ENCODE measurements at regions not wholly inside any gene's neighbourhood (a gene's known extent, or its start where the extent isn't known, plus 50 kb on each side); places are given as distances from the start of the nearest gene placed in this dataset.

- Histone ChIP-seq H3K27me3 (no peaks in the 10 kb centered on the region), H3K4me3 (no peak overlapping the region), H3K9me3 (no peaks in the 10 kb centered on the region), H3K36me3 (no peaks in the 10 kb centered on the region), H3K27ac (no peak overlapping the region), H3K4me1 (no peaks in the 10 kb centered on the region)
- no peak for DNase-seq
- whole genome bisulfite sequencing, 5 donors, result 69 to 75% (median 73%) methylated on average over 2 of the region's 2 CpGs
- intact Hi-C loops (cut with DNase I; ENCODE audit: low total_unique reads), result no loop called here
- TF ChIP-seq POLR2A (IDR thresholded peaks at IDR 0.05), result no peak
- TF ChIP-seq, protein P1, sequence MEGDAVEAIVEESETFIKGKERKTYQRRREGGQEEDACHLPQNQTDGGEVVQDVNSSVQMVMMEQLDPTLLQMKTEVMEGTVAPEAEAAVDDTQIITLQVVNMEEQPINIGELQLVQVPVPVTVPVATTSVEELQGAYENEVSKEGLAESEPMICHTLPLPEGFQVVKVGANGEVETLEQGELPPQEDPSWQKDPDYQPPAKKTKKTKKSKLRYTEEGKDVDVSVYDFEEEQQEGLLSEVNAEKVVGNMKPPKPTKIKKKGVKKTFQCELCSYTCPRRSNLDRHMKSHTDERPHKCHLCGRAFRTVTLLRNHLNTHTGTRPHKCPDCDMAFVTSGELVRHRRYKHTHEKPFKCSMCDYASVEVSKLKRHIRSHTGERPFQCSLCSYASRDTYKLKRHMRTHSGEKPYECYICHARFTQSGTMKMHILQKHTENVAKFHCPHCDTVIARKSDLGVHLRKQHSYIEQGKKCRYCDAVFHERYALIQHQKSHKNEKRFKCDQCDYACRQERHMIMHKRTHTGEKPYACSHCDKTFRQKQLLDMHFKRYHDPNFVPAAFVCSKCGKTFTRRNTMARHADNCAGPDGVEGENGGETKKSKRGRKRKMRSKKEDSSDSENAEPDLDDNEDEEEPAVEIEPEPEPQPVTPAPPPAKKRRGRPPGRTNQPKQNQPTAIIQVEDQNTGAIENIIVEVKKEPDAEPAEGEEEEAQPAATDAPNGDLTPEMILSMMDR (IDR thresholded peaks at IDR 0.05), result no peak
- no peak for TF ChIP-seq EP300 (IDR thresholded peaks at IDR 0.05)
- TF ChIP-seq POLR2AphosphoS5 (IDR thresholded peaks at IDR 0.05), result no peak
Observed at GRCh38 chr10:35797187-35797586, 155.1 kb upstream of the FZD8 start.

DNA sequence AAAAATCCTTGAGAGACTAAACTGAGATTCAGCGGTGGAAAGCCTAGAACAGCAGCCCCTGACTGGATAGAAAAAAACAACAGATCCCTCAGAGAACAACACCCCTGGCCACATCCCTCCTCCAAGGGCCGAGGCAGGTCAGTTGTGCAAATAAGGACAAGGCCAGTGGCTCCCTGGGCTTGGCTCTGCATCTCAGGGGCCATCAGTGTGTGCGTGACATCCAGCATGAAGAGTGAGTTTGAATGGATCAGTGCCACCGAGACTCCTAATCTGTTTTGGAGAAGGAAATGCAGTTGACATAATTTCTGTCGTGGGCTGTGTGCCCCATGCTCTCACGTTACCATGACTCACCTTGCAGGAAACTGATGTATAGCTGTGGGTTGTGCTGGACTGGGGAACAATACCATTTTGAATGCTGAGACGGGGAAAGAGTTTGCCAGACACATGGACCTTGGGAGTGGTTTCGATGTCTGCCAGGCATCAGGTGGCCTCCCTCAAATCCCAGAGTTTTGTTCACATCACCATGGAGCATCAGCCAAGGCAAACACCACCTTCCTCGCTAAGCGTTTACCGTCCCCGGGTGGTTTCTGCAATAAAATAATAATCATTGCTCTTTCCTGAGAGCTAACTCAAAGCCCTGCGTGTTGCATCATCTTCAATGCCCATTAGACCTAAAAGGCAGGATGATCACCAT, 153.2 kb upstream of the FZD8 start:
- Histone ChIP-seq H3K27me3 (no peaks in the 10 kb centered on the region), H3K4me3 (no peak overlapping the region), H3K4me1 (no peaks in the 10 kb centered on the region), H3K36me3 (no peaks in the 10 kb centered on the region), H3K9me3 (no peaks in the 10 kb centered on the region), H3K27ac (no peak overlapping the region)
- 55 to 70% (median 59%) methylated on average over 13 of the region's 13 CpGs for WGBS, 5 donors
- DNase-seq, result no peak
- TF ChIP-seq, protein P1 (IDR thresholded peaks at IDR 0.05), result no peak
- TF ChIP-seq POLR2AphosphoS5 (IDR thresholded peaks at IDR 0.05) (no peak), POLR2A (IDR thresholded peaks at IDR 0.05) (no peak), EP300 (IDR thresholded peaks at IDR 0.05) (no peak)
- intact Hi-C loops (cut with DNase I; ENCODE audit: low total_unique reads), result no loop called here

GRCh38 chr10:35794703-35795102, 152.6 kb upstream of the FZD8 start:
- no peak for DNase-seq
- intact Hi-C loops (cut with DNase I; ENCODE audit: low total_unique reads), result no loop called here
- WGBS, 5 donors, result 88 to 95% (median 91%) methylated on average over 12 of the region's 12 CpGs
- Histone ChIP-seq H3K27ac (no peak overlapping the region), H3K4me1 (no peaks in the 10 kb centered on the region), H3K36me3 (no peaks in the 10 kb centered on the region), H3K9me3 (no peaks in the 10 kb centered on the region), H3K27me3 (no peaks in the 10 kb centered on the region), H3K4me3 (no peak overlapping the region)
- TF ChIP-seq, protein P1 (IDR thresholded peaks at IDR 0.05), result no peak
- TF ChIP-seq EP300 (IDR thresholded peaks at IDR 0.05), result no peak
- no peak for TF ChIP-seq POLR2AphosphoS5 (IDR thresholded peaks at IDR 0.05)
- TF ChIP-seq POLR2A (IDR thresholded peaks at IDR 0.05), result no peak

GRCh38 chr10:35792291-35792690, 150.2 kb upstream of the FZD8 start:
- Histone ChIP-seq H3K27me3 (no peaks in the 10 kb centered on the region), H3K9me3 (peaks cover 0 to 12% (median under 1%) of the 10 kb centered on the region in 4 donors), H3K4me1 (no peaks in the 10 kb centered on the region), H3K36me3 (no peaks in the 10 kb centered on the region), H3K4me3 (no peak overlapping the region), H3K27ac (no peak overlapping the region)
- intact Hi-C loops (cut with DNase I; ENCODE audit: low total_unique reads), result no loop called here
- TF ChIP-seq POLR2A (IDR thresholded peaks at IDR 0.05), result no peak
- TF ChIP-seq POLR2AphosphoS5 (IDR thresholded peaks at IDR 0.05), result no peak
- TF ChIP-seq, protein P1 (IDR thresholded peaks at IDR 0.05), result no peak
- TF ChIP-seq EP300 (IDR thresholded peaks at IDR 0.05), result no peak
- DNase-seq, result no peak
- WGBS, 5 donors, result 72 to 79% (median 76%) methylated on average over 7 of the region's 7 CpGs
